ENCODE measurements at regions not wholly inside any gene's neighbourhood (a gene's known extent, or its start where the extent isn't known, plus 50 kb on each side); places are given as distances from the start of the nearest gene placed in this dataset.

- no peak for TF ChIP-seq CTCF (IDR thresholded peaks at IDR 0.05)
- Histone ChIP-seq H3K36me3 (no peaks in the 10 kb centered on the region), H3K4me1 (no peaks in the 10 kb centered on the region), H3K4me3 (no peak overlapping the region), H3K27me3 (no peaks in the 10 kb centered on the region), H3K9ac (ENCODE audit: low read depth in 2 of 2, low read length in 2 of 2) (no peak overlapping the region), H3K27ac (no peak overlapping the region), H3K9me3 (no peaks in the 10 kb centered on the region)
- no peak for DNase-seq
- intact Hi-C loops (cut with DNase I) = no loop called here
Measured at GRCh38 chr10:125262920-125263319, 102.6 kb upstream of the CTBP2 start.

GRCh38 chr10:125262409-125262808, 102.0 kb upstream of the CTBP2 start:
- Histone ChIP-seq H3K27ac (no peak overlapping the region), H3K4me1 (no peaks in the 10 kb centered on the region), H3K9ac (ENCODE audit: low read depth in 2 of 2, low read length in 2 of 2) (no peak overlapping the region), H3K4me3 (no peak overlapping the region), H3K9me3 (no peaks in the 10 kb centered on the region), H3K27me3 (no peaks in the 10 kb centered on the region), H3K36me3 (no peaks in the 10 kb centered on the region)
- intact Hi-C loops (cut with DNase I) = no loop called here
- no peak for DNase-seq
- TF ChIP-seq CTCF (IDR thresholded peaks at IDR 0.05) = no peak

- H3K9me3 ChIP-seq = no peaks in the 10 kb centered on the region
- intact Hi-C loops (cut with DNase I) = no loop called here
- no peak overlapping the region for H3K9ac ChIP-seq (ENCODE audit: low read depth in 2 of 2, low read length in 2 of 2)
- no peaks in the 10 kb centered on the region for H3K36me3 ChIP-seq
- no peaks in the 10 kb centered on the region for H3K27me3 ChIP-seq
- no peak overlapping the region for H3K4me3 ChIP-seq
- TF ChIP-seq CTCF (IDR thresholded peaks at IDR 0.05) = no peak
- no peaks in the 10 kb centered on the region for H3K4me1 ChIP-seq
- no peak overlapping the region for H3K27ac ChIP-seq
- no peak for DNase-seq
Measured at GRCh38 chr10:125261491-125262186, 101.3 kb upstream of the CTBP2 start.

- TF ChIP-seq CTCF (IDR thresholded peaks at IDR 0.05) = no peak
- H3K4me3 ChIP-seq = no peak overlapping the region
- intact Hi-C loops (cut with DNase I) = no loop called here
- H3K36me3 ChIP-seq = no peaks in the 10 kb centered on the region
- no peak overlapping the region for H3K9ac ChIP-seq (ENCODE audit: low read depth in 2 of 2, low read length in 2 of 2)
- no peaks in the 10 kb centered on the region for H3K4me1 ChIP-seq
- DNase-seq = no peak
- H3K9me3 ChIP-seq = no peaks in the 10 kb centered on the region
- H3K27me3 ChIP-seq = no peaks in the 10 kb centered on the region
- no peak overlapping the region for H3K27ac ChIP-seq
Measured at GRCh38 chr10:125260260-125260659, 99.9 kb upstream of the CTBP2 start.

- DNase-seq = no peak
- no peak overlapping the region for H3K4me3 ChIP-seq
- no peaks in the 10 kb centered on the region for H3K9me3 ChIP-seq
- no peak for TF ChIP-seq CTCF (IDR thresholded peaks at IDR 0.05)
- H3K9ac ChIP-seq (ENCODE audit: low read depth in 2 of 2, low read length in 2 of 2) = no peak overlapping the region
- H3K36me3 ChIP-seq = no peaks in the 10 kb centered on the region
- intact Hi-C loops (cut with DNase I) = no loop called here
- no peaks in the 10 kb centered on the region for H3K27me3 ChIP-seq
- H3K4me1 ChIP-seq = no peaks in the 10 kb centered on the region
- H3K27ac ChIP-seq = no peak overlapping the region
Measured at GRCh38 chr10:125259651-125260050, 99.3 kb upstream of the CTBP2 start.

Data from colonic mucosa (tissue), 4 donors.